Skeletal muscle tissue (tissue), 3 donors: ENCODE measurements at regions not wholly inside any gene's neighbourhood (a gene's known extent, or its start where the extent isn't known, plus 50 kb on each side); places are given as distances from the start of the nearest gene placed in this dataset.

ENCODE experiments used
- H3K27ac ChIP-seq: one replicate; pipeline ENCODE4 v1.7.0; 2013; ENCODE audit warnings: mild to moderate bottlenecking, low read depth, low read length, inconsistent platforms
- H3K27me3 ChIP-seq, 3 donors: one replicate each; pipeline ENCODE4 v1.7.0; 2013; ENCODE audit warnings: low read length in 3 of 3; ENCODE audit not compliant: control insufficient read depth in 3 of 3, insufficient read depth in 3 of 3
- H3K36me3 ChIP-seq, 3 donors: one replicate each; pipeline ENCODE4 v1.7.0; 2013; ENCODE audit warnings: low read length in 3 of 3; ENCODE audit not compliant: control insufficient read depth in 3 of 3, insufficient read depth in 3 of 3
- H3K4me1 ChIP-seq, 3 donors: one replicate each; pipeline ENCODE4 v1.7.0; 2013; ENCODE audit warnings: low read length in 3 of 3, mild to moderate bottlenecking in 3 of 3; ENCODE audit not compliant: control insufficient read depth in 3 of 3, insufficient read depth in 3 of 3
- H3K4me3 ChIP-seq, 3 donors: one replicate each; pipeline ENCODE4 v1.7.0; 2013; ENCODE audit warnings: low read length in 3 of 3
- H3K9ac ChIP-seq, 3 donors: one replicate each; pipeline ENCODE4 v1.7.0; 2013; ENCODE audit warnings: low read length in 3 of 3, mild to moderate bottlenecking in 3 of 3, moderate library complexity in 2 of 3, low read depth in 1 of 3
- H3K9me3 ChIP-seq, 3 donors: one replicate each; pipeline ENCODE4 v1.7.0; 2013; ENCODE audit warnings: low read length in 3 of 3; ENCODE audit not compliant: control insufficient read depth in 3 of 3
- donor health status: Osteomylitis.

- Histone ChIP-seq H3K36me3 (no peaks in the 10 kb centered on the region), H3K9me3 (no peaks in the 10 kb centered on the region), H3K9ac (no peak overlapping the region), H3K4me1 (no peaks in the 10 kb centered on the region), H3K27me3 (no peaks in the 10 kb centered on the region), H3K4me3 (no peak overlapping the region), H3K27ac (no peak overlapping the region)
Observed at GRCh38 chr18:40606996-40607395, 1348.0 kb upstream of the PIK3C3 start.

DNA sequence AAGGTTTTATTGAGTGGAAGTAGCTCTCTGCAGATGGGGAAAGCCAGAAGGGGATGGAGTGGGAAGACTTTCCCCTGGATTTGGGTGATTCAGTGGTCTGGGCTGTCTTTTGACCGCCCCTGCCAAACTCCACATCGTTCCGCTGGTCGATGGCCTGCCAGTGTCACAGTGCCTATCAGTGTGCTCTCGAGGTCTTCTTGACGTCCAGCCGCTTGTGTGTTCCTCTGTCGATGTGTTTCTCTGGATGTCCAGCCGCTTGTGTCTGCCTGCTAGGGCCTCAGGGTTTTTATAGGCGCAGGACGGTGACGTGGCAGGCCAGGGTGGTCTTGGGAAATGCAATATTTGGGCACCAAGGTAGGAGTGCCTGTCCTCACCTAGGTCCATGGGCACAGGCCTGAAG is 1371.4 kb upstream of the PIK3C3 start:
- no peaks in the 10 kb centered on the region for H3K4me1 ChIP-seq
- no peaks in the 10 kb centered on the region for H3K27me3 ChIP-seq

GRCh38 chr18:40582105-40582504 is 1372.9 kb upstream of the PIK3C3 start:
- Histone ChIP-seq H3K36me3 (no peaks in the 10 kb centered on the region), H3K27ac (no peak overlapping the region), H3K4me1 (no peaks in the 10 kb centered on the region), H3K9me3 (no peaks in the 10 kb centered on the region), H3K27me3 (no peaks in the 10 kb centered on the region), H3K4me3 (no peak overlapping the region), H3K9ac (no peak overlapping the region)

More for the DNA sequence above, 1371.4 kb upstream of the PIK3C3 start:
- no peak overlapping the region for H3K27ac ChIP-seq
- H3K9ac ChIP-seq, result no peak overlapping the region
- no peaks in the 10 kb centered on the region for H3K9me3 ChIP-seq
- no peaks in the 10 kb centered on the region for H3K36me3 ChIP-seq
- no peak overlapping the region for H3K4me3 ChIP-seq

- H3K4me3 ChIP-seq, result no peak overlapping the region
- no peaks in the 10 kb centered on the region for H3K27me3 ChIP-seq
- H3K9ac ChIP-seq, result no peak overlapping the region
- no peaks in the 10 kb centered on the region for H3K9me3 ChIP-seq
- H3K36me3 ChIP-seq, result no peaks in the 10 kb centered on the region
- H3K27ac ChIP-seq, result no peak overlapping the region
- no peaks in the 10 kb centered on the region for H3K4me1 ChIP-seq
Observed at GRCh38 chr18:40577981-40578365, 1377.1 kb upstream of the PIK3C3 start.

DNA sequence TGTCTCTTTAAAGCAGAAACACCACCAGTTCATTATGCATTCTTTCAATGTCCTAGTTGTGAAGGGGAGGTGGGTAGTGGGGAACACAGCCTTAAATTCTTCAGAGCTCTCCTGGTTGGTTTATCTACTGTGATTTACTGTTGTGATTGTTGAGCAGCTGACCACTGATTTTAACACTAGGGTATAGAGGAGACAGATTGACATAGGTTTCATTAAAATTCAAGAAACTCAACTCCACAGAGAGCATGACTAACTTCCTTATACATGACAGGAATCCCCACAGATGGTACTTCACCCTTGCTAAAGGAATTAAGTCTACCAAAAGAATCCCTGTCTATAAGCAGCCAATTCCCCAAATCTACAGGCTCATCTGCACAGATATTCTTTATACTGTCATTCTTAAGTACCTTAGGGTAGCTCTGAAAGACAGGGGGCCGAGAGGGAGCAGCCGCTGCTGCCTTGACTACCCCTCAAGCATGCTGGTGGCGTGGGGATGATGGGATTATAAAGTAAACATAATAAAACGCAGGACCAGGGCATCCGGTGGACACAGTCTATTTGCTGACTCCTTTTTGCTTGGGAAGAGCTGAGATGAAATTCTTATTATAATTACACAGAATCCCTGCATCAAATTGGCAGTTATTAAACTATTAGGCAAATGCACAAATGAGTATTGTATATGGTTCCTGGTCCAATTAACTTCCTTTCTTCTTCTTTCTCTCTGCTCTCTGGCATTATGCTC is 1377.6 kb upstream of the PIK3C3 start:
- Histone ChIP-seq H3K4me3 (no peak overlapping the region), H3K9me3 (no peaks in the 10 kb centered on the region), H3K4me1 (no peaks in the 10 kb centered on the region), H3K27ac (no peak overlapping the region), H3K9ac (no peak overlapping the region), H3K36me3 (no peaks in the 10 kb centered on the region), H3K27me3 (no peaks in the 10 kb centered on the region)

DNA sequence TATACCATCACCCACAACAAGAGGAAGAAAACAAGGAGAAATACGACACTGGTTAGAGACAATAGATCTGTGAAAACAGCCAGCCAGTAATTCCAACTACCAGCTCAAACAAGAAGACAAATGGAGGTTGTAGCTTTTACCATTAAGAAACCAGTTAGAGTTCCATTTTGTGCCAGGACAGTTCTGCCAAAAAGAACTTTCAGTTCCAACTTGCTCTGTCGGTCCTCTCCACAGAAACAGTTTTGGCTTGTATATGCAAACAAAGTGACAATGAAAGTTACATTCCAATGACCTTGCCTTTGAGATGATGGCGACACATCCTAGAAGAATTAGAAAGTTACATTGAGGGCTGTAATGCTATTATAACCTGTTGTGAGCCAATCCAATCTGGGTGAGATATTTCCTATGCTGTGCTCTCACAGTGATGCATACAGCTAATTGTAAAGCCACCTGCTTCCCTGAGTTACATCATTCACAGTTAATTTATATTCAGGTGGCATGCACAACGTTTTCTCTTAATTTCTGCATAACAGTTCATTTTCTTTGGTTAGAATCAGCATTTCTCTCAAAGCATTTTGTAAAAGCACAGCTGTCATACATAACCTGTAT is 1378.4 kb upstream of the PIK3C3 start:
- H3K36me3 ChIP-seq, result no peaks in the 10 kb centered on the region
- H3K27me3 ChIP-seq, result no peaks in the 10 kb centered on the region
- H3K4me3 ChIP-seq, result no peak overlapping the region
- H3K9ac ChIP-seq, result no peak overlapping the region
- no peaks in the 10 kb centered on the region for H3K9me3 ChIP-seq
- H3K4me1 ChIP-seq, result no peaks in the 10 kb centered on the region
- H3K27ac ChIP-seq, result no peak overlapping the region

GRCh38 chr18:40570615-40571014 is 1384.4 kb upstream of the PIK3C3 start:
- Histone ChIP-seq H3K9me3 (no peaks in the 10 kb centered on the region), H3K27ac (no peak overlapping the region), H3K4me1 (no peaks in the 10 kb centered on the region), H3K27me3 (no peaks in the 10 kb centered on the region), H3K36me3 (no peaks in the 10 kb centered on the region), H3K4me3 (no peak overlapping the region), H3K9ac (no peak overlapping the region)

DNA sequence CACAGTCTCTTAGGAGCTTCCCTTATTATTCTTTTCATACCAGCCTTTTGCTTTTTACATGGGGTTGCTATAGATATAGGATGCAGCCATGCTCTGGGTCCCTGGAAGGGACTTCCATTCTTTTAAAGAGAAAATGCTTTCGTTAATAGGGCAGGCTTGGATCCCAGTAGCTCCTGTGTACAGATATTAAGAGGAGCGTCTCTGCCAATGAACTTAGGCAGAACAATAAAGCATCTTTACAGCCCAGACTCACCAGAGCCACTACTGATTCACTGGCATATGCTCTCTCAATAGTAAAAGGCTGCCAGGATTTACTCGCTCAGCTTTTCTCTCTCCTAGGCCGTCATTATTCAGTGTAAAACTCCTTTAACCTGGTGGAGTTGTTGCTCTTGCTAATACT is 1385.4 kb upstream of the PIK3C3 start:
- H3K9ac ChIP-seq, result no peak overlapping the region
- no peak overlapping the region for H3K27ac ChIP-seq
- H3K9me3 ChIP-seq, result no peaks in the 10 kb centered on the region
- H3K4me3 ChIP-seq, result no peak overlapping the region
- H3K36me3 ChIP-seq, result no peaks in the 10 kb centered on the region
- no peaks in the 10 kb centered on the region for H3K27me3 ChIP-seq
- no peaks in the 10 kb centered on the region for H3K4me1 ChIP-seq

DNA sequence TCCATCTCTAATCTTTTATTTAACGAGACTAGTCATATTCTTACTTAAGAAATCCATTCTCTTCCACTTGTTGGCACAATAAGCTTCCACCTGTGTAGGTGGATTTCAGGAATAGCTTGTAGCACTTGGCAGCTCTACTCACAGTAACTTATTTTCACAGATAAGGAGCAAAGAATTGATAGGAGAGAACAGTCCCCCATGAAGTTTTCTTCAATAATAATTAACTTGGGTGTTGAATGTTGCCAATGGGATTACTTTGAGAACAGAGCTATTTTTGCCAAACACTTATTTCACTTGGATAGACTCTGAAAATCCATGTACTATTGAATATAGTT is 1388.6 kb upstream of the PIK3C3 start:
- Histone ChIP-seq H3K36me3 (no peaks in the 10 kb centered on the region), H3K9me3 (no peaks in the 10 kb centered on the region), H3K27me3 (no peaks in the 10 kb centered on the region), H3K27ac (no peak overlapping the region), H3K4me1 (no peaks in the 10 kb centered on the region), H3K9ac (no peak overlapping the region), H3K4me3 (no peak overlapping the region)

GRCh38 chr18:40565805-40566509 is 1389.1 kb upstream of the PIK3C3 start:
- Histone ChIP-seq H3K27ac (no peak overlapping the region), H3K4me1 (no peaks in the 10 kb centered on the region), H3K4me3 (no peak overlapping the region), H3K27me3 (no peaks in the 10 kb centered on the region), H3K36me3 (no peaks in the 10 kb centered on the region), H3K9ac (no peak overlapping the region), H3K9me3 (no peaks in the 10 kb centered on the region)
